HepG2 (cell line): ENCODE measurements at regions not wholly inside any gene's neighbourhood (a gene's known extent, or its start where the extent isn't known, plus 50 kb on each side); places are given as distances from the start of the nearest gene placed in this dataset.

Experiments used
- ERF ChIP-seq: IDR thresholded peaks from 2 replicates; pipeline ENCODE4 v1.6.1; 2018; ENCODE audit warnings: missing biosample characterization, missing genetic modification reagents
- IKZF1 ChIP-seq: fragments of 450-650 bp; IDR thresholded peaks from 2 replicates; pipeline ENCODE4 v1.7.1; 2016
- NCOA2 ChIP-seq: sonication (generic); formaldehyde crosslinking; IDR thresholded peaks from 2 replicates; pipeline ENCODE4 v1.8.0; 2022; ENCODE audit warnings: inconsistent platforms
- TMF1 ChIP-seq: sonication (generic); formaldehyde crosslinking; IDR thresholded peaks from 2 replicates; pipeline ENCODE4 v1.8.1; 2022; ENCODE audit warnings: low read depth, missing genetic modification reagents
- TOPORS ChIP-seq: sonication (generic); formaldehyde crosslinking; IDR thresholded peaks from 2 replicates; pipeline ENCODE4 v1.8.0; 2023; ENCODE audit warnings: mild to moderate bottlenecking, missing genetic modification reagents
- XRCC5 ChIP-seq: fragments of 200-400 bp; formaldehyde crosslinking; optimal IDR thresholded peaks from 2 replicates; pipeline ENCODE3; 2017; ENCODE audit warnings: mild to moderate bottlenecking, low read length
- ZBTB42 ChIP-seq: sonication (generic); formaldehyde crosslinking; IDR thresholded peaks from 2 replicates; pipeline ENCODE4 v1.5.0; 2020; ENCODE audit warnings: mild to moderate bottlenecking, missing genetic modification reagents
- ZFP36L1 ChIP-seq: sonication (generic); formaldehyde crosslinking; IDR thresholded peaks from 2 replicates; pipeline ENCODE4 v1.8.0; 2022; ENCODE audit warnings: mild to moderate bottlenecking, missing genetic modification reagents, moderate library complexity
- ZMAT3 ChIP-seq: sonication (generic); formaldehyde crosslinking; conservative IDR thresholded peaks from 2 replicates; pipeline ENCODE4 v1.7.0; 2021; ENCODE audit warnings: missing genetic modification reagents
- ZNF335 ChIP-seq: sonication (generic); formaldehyde crosslinking; IDR thresholded peaks from 2 replicates; pipeline ENCODE4 v1.4.0; 2020; ENCODE audit warnings: missing genetic modification reagents
- TF ChIP-seq, protein P1 (sequence below): sonication (generic); formaldehyde crosslinking; IDR thresholded peaks from 2 replicates; pipeline ENCODE4 v1.4.0; 2020; ENCODE audit warnings: missing genetic modification reagents, borderline replicate concordance
- TF ChIP-seq, protein P2 (sequence below): IDR thresholded peaks from 2 replicates; pipeline ENCODE4 v1.6.1; 2012; ENCODE audit warnings: low read length, improper control_type of control experiment
- TF ChIP-seq, protein P3 (sequence below): sonication (generic); formaldehyde crosslinking; IDR thresholded peaks from 2 replicates; pipeline ENCODE4 v1.4.0; 2020; ENCODE audit warnings: missing genetic modification reagents
- TF ChIP-seq, protein P4 (sequence below): sonication (generic); formaldehyde crosslinking; conservative IDR thresholded peaks from 2 replicates; pipeline ENCODE4 v1.8.1; 2023; ENCODE audit warnings: missing genetic modification reagents
- TF ChIP-seq, protein P5 (sequence below): sonication (generic); formaldehyde crosslinking; IDR thresholded peaks from 2 replicates; pipeline ENCODE4 v1.5.0; 2020; ENCODE audit warnings: mild to moderate bottlenecking, missing genetic modification reagents, borderline replicate concordance

DNA sequence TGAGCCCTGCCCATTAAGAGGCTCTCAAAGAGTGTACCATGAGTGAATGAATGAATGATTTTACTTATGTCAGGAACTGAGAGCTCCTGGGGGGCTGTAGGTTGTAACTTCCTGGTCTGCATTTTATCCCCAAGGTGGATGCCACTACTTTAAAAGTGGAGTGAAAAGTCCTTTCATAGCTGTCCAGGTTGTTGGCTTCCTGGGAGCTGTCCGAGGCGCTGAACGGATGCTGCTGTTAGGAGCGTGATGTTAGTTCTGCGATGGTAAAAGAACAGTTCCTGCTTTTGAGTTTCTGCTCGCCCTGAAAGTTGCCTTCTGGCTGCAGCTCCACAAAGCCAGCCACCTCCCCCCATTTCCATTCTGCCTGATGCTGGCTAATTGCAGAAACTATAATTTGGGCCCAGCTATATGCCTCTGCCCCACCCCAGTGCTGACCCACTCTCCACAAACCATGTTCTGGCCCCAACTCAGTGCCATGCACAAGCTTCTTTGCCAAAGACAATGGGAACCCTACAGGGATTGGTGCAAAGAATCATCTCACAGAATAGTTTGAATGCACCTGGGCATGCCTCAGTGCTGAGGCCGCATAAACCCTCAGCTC, 330.9 kb upstream of the CDH4 start (continued):
- TF ChIP-seq, protein P1, sequence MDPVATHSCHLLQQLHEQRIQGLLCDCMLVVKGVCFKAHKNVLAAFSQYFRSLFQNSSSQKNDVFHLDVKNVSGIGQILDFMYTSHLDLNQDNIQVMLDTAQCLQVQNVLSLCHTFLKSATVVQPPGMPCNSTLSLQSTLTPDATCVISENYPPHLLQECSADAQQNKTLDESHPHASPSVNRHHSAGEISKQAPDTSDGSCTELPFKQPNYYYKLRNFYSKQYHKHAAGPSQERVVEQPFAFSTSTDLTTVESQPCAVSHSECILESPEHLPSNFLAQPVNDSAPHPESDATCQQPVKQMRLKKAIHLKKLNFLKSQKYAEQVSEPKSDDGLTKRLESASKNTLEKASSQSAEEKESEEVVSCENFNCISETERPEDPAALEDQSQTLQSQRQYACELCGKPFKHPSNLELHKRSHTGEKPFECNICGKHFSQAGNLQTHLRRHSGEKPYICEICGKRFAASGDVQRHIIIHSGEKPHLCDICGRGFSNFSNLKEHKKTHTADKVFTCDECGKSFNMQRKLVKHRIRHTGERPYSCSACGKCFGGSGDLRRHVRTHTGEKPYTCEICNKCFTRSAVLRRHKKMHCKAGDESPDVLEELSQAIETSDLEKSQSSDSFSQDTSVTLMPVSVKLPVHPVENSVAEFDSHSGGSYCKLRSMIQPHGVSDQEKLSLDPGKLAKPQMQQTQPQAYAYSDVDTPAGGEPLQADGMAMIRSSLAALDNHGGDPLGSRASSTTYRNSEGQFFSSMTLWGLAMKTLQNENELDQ (CRISPR knock-in tag), result peak; percentile 88; the same call in 1 of the 2 replicates
- TF ChIP-seq, protein P2, sequence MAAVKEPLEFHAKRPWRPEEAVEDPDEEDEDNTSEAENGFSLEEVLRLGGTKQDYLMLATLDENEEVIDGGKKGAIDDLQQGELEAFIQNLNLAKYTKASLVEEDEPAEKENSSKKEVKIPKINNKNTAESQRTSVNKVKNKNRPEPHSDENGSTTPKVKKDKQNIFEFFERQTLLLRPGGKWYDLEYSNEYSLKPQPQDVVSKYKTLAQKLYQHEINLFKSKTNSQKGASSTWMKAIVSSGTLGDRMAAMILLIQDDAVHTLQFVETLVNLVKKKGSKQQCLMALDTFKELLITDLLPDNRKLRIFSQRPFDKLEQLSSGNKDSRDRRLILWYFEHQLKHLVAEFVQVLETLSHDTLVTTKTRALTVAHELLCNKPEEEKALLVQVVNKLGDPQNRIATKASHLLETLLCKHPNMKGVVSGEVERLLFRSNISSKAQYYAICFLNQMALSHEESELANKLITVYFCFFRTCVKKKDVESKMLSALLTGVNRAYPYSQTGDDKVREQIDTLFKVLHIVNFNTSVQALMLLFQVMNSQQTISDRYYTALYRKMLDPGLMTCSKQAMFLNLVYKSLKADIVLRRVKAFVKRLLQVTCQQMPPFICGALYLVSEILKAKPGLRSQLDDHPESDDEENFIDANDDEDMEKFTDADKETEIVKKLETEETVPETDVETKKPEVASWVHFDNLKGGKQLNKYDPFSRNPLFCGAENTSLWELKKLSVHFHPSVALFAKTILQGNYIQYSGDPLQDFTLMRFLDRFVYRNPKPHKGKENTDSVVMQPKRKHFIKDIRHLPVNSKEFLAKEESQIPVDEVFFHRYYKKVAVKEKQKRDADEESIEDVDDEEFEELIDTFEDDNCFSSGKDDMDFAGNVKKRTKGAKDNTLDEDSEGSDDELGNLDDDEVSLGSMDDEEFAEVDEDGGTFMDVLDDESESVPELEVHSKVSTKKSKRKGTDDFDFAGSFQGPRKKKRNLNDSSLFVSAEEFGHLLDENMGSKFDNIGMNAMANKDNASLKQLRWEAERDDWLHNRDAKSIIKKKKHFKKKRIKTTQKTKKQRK, result no peak
- peak; percentile 49 for TF ChIP-seq XRCC5
- no peak for TF ChIP-seq NCOA2 (CRISPR knock-in tag)
- TF ChIP-seq ERF (CRISPR knock-in tag), result 0 out of 2 replicates have a peak, but pooled peaks have one; percentile 74
- TF ChIP-seq, protein P3, sequence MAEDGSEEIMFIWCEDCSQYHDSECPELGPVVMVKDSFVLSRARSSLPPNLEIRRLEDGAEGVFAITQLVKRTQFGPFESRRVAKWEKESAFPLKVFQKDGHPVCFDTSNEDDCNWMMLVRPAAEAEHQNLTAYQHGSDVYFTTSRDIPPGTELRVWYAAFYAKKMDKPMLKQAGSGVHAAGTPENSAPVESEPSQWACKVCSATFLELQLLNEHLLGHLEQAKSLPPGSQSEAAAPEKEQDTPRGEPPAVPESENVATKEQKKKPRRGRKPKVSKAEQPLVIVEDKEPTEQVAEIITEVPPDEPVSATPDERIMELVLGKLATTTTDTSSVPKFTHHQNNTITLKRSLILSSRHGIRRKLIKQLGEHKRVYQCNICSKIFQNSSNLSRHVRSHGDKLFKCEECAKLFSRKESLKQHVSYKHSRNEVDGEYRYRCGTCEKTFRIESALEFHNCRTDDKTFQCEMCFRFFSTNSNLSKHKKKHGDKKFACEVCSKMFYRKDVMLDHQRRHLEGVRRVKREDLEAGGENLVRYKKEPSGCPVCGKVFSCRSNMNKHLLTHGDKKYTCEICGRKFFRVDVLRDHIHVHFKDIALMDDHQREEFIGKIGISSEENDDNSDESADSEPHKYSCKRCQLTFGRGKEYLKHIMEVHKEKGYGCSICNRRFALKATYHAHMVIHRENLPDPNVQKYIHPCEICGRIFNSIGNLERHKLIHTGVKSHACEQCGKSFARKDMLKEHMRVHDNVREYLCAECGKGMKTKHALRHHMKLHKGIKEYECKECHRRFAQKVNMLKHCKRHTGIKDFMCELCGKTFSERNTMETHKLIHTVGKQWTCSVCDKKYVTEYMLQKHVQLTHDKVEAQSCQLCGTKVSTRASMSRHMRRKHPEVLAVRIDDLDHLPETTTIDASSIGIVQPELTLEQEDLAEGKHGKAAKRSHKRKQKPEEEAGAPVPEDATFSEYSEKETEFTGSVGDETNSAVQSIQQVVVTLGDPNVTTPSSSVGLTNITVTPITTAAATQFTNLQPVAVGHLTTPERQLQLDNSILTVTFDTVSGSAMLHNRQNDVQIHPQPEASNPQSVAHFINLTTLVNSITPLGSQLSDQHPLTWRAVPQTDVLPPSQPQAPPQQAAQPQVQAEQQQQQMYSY (CRISPR knock-in tag), result no peak
- TF ChIP-seq ZBTB42 (CRISPR knock-in tag), result no peak
- TF ChIP-seq, protein P4, sequence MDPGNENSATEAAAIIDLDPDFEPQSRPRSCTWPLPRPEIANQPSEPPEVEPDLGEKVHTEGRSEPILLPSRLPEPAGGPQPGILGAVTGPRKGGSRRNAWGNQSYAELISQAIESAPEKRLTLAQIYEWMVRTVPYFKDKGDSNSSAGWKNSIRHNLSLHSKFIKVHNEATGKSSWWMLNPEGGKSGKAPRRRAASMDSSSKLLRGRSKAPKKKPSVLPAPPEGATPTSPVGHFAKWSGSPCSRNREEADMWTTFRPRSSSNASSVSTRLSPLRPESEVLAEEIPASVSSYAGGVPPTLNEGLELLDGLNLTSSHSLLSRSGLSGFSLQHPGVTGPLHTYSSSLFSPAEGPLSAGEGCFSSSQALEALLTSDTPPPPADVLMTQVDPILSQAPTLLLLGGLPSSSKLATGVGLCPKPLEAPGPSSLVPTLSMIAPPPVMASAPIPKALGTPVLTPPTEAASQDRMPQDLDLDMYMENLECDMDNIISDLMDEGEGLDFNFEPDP (CRISPR knock-in tag), result no peak
- TF ChIP-seq, protein P5, sequence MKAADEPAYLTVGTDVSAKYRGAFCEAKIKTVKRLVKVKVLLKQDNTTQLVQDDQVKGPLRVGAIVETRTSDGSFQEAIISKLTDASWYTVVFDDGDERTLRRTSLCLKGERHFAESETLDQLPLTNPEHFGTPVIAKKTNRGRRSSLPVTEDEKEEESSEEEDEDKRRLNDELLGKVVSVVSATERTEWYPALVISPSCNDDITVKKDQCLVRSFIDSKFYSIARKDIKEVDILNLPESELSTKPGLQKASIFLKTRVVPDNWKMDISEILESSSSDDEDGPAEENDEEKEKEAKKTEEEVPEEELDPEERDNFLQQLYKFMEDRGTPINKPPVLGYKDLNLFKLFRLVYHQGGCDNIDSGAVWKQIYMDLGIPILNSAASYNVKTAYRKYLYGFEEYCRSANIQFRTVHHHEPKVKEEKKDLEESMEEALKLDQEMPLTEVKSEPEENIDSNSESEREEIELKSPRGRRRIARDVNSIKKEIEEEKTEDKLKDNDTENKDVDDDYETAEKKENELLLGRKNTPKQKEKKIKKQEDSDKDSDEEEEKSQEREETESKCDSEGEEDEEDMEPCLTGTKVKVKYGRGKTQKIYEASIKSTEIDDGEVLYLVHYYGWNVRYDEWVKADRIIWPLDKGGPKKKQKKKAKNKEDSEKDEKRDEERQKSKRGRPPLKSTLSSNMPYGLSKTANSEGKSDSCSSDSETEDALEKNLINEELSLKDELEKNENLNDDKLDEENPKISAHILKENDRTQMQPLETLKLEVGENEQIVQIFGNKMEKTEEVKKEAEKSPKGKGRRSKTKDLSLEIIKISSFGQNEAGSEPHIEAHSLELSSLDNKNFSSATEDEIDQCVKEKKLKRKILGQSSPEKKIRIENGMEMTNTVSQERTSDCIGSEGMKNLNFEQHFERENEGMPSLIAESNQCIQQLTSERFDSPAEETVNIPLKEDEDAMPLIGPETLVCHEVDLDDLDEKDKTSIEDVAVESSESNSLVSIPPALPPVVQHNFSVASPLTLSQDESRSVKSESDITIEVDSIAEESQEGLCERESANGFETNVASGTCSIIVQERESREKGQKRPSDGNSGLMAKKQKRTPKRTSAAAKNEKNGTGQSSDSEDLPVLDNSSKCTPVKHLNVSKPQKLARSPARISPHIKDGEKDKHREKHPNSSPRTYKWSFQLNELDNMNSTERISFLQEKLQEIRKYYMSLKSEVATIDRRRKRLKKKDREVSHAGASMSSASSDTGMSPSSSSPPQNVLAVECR (CRISPR knock-in tag), result no peak
- no peak for TF ChIP-seq IKZF1
- TF ChIP-seq ZFP36L1, result 0 out of 2 replicates have a peak, but pooled peaks have one; percentile 39
- 0 out of 2 replicates have a peak, but pooled peaks have one; percentile 63 for TF ChIP-seq ZMAT3 (CRISPR knock-in tag)
- TF ChIP-seq TOPORS (CRISPR knock-in tag), result no peak
- TF ChIP-seq ZNF335 (CRISPR knock-in tag), result no peak
- no peak for TF ChIP-seq TMF1 (CRISPR knock-in tag)
